GM13976 (cell line): ENCODE measurements at regions not wholly inside any gene's neighbourhood (a gene's known extent, or its start where the extent isn't known, plus 50 kb on each side); places are given as distances from the start of the nearest gene placed in this dataset.
"Not testable (repeated sequence)": the region's sequence is repeated elsewhere in the genome, so short reads cannot be mapped to it uniquely, and the experiment has no call there.

Experiments
- DNase-seq: peaks from one replicate; pipeline ENCODE4 v3.0.0; 2012; ENCODE audit warnings: low spot score
- in situ Hi-C: fragments of 300-500 bp; cut with MboI; formaldehyde crosslinking; loops from one replicate; pipeline ENCODE4 v1.12.0; 2022; ENCODE audit warnings: low sequenced_read_pairs, mixed read lengths, inconsistent platforms; ENCODE audit not compliant: unreplicated experiment
- TF ChIP-seq, protein P1 (sequence below): IDR thresholded peaks from 2 replicates; pipeline ENCODE4 v1.5.1; 2012; ENCODE audit warnings: borderline replicate concordance, mild to moderate bottlenecking; ENCODE audit not compliant: insufficient read depth; ENCODE audit errors: extremely low read depth, missing control alignments, control extremely low read depth

DNA sequence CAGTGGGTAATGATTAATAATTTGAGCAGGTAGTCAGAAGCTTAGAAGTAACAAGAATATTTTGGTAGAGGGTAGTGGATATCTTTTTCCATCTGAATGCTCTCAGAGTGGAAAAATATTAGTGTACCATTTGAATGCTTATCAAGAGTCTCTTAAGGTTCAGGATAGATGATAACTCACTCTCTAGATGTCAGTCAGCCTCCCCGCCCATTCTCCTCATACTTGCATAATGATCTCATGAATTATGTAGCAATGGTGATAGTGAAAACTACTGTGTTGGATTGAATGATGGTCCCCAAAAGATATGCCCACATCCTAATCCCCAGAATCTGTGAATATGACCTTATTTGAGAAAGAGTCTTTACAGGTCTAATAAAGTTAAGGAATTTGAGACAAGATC lies 132.7 kb upstream of the KLF12 start:
- TF ChIP-seq, protein P1, sequence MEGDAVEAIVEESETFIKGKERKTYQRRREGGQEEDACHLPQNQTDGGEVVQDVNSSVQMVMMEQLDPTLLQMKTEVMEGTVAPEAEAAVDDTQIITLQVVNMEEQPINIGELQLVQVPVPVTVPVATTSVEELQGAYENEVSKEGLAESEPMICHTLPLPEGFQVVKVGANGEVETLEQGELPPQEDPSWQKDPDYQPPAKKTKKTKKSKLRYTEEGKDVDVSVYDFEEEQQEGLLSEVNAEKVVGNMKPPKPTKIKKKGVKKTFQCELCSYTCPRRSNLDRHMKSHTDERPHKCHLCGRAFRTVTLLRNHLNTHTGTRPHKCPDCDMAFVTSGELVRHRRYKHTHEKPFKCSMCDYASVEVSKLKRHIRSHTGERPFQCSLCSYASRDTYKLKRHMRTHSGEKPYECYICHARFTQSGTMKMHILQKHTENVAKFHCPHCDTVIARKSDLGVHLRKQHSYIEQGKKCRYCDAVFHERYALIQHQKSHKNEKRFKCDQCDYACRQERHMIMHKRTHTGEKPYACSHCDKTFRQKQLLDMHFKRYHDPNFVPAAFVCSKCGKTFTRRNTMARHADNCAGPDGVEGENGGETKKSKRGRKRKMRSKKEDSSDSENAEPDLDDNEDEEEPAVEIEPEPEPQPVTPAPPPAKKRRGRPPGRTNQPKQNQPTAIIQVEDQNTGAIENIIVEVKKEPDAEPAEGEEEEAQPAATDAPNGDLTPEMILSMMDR, result no peak
- DNase-seq, result no peak
- in situ Hi-C loops, result no loop called here

DNA sequence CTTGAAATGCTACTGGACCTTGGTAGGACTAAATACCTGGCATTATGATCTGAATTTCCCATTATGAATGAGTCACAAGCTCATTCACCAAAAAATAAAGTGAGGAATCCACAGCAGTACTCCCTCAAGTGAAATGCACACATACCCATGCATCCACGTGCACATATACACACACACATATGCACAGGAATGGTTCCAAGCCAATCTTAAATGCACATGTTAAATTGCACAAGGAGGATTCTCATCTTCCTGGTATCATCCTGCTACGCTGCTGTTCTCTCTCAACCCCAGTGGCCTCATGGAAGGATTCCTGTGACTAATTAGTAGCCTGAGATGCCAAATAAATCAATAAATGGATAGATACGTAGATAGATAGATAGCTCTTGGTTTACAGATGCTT lies 132.1 kb upstream of the KLF12 start:
- no peak for DNase-seq
- in situ Hi-C loops, result no loop called here
- TF ChIP-seq, protein P1, result no peak

DNA sequence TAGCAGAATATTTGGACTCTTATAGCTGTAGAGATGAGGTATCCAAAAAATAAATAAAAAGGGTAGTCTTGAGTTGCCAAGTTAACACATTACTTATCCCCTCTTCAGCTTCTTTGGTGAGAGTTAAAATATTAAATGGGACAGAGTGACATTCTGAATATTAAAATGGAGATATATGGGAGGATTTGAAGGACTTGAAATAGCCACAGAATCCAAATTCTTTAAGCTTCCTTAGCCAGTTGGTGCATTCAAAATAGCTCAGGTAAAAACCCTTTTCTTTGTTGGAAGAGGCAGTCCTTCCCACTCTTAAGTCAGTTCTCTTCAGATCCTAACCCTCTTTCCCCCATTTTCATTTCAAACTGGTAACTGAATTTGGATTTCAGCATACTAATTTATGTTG lies 130.1 kb upstream of the KLF12 start:
- in situ Hi-C loops, result no loop called here
- DNase-seq, result no peak
- TF ChIP-seq, protein P1, result no peak

DNA sequence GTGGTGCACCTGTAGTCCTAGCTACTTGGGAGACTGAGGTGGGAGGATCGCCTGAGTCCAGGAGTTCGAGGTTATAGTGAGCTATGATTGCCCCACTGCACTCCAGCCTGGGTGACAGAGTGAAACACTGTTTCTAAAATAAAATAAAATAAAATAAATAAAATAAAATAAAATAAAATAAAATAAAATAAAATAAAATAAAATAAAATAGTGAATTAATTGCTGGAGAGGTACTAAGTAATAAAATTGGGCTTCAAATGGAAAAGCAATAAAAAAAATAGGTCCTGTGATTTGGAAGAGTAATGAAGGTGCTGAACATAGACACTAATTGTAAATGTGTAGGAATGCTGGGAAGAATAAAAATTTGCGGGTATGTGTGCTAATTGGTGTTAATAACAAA lies 126.2 kb upstream of the KLF12 start:
- DNase-seq, in situ Hi-C loops: not testable (repeated sequence)

DNA sequence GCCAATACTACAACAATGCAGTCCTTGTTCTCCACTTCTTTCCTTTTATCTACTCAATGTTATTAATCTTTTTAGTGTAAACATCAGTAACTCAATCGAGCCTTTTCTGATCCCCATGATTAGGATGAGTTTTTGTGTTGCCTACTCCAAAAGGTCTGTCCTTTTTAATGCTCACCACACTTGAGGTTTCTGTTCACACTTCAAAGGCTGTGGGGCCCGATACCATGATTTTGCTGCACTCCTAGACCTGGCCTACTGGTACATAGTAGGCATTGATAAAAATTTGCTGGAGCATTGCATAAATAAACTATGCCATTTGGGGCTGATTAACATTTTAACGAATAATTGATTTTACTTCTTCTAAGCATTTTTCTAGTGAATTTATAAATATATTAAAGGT lies 125.4 kb upstream of the KLF12 start:
- in situ Hi-C loops, result no loop called here
- DNase-seq, result no peak
- TF ChIP-seq, protein P1, result no peak

DNA sequence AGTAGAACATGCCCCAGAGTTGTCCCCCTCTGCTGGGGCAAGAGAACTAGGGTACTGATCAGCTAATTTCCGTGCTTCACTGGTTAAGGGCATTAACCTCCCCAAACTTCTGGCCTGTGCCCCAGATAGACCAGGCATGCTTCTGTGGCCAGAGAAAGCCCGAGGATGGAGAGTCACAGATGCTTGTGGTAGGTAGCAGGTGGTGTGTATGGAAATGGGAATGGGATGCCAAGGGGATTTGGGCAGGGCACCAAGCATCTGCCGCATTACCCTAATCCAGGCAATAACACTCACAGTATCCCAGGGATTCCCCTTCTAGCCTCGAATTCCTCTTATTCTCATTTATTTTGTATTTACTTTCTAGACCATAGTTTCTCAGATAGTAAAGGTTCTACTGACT lies 124.8 kb upstream of the KLF12 start:
- TF ChIP-seq, protein P1, result no peak
- no peak for DNase-seq
- in situ Hi-C loops, result no loop called here

DNA sequence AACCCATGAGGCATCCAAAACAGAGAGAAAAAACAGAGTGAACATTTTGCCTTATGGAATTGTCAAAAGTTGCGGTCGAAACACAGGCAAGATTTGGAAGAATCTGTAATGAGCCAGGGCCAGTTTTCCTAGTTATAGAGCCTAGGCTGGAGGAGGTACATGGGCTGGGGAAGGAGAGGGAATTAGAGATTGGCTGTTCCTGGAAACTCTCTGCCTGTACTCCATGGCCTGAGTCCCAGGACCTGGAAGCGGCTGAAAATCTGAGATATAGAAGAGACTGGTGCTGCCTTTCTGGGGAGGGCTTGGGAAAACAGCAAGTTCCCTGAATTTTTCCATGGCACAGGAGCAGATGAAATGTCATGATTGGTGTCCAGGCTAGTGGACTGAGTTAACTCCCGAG lies 122.8 kb upstream of the KLF12 start:
- in situ Hi-C loops, result no loop called here
- DNase-seq, result no peak
- TF ChIP-seq, protein P1, result no peak

DNA sequence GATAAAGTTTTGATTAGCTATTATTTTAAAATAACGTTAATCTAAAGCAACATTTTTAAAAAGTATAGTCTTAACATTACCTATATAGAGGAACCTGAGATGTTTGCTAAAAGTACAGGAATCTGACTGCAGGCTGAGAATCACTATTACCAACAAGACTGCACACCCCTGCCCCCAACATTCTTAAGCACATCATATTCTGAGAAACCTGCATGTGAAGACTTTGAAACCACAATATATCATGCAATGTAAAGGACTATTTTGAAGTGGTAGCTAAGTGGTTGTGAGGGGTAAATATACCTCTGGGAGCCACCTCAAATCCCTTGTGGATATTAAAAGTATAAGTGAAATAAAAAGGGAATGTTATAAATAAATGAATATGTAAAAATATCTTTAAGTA lies 119.0 kb upstream of the KLF12 start:
- TF ChIP-seq, protein P1, result no peak
- DNase-seq, result no peak
- in situ Hi-C loops, result no loop called here
